SK-N-SH treated with all-trans-retinoic acid at 6 μM for 48 hours (cell line): ENCODE measurements at regions not wholly inside any gene's neighbourhood (a gene's known extent, or its start where the extent isn't known, plus 50 kb on each side); places are given as distances from the start of the nearest gene placed in this dataset.

Experiments
- BACH2 ChIP-seq: fragments of 250-450 bp; sonication (Bioruptor Pico); IDR thresholded peaks from 2 replicates; pipeline ENCODE4 v1.9.0; 2021; ENCODE audit warnings: mild to moderate bottlenecking, borderline replicate concordance
- PPARA ChIP-seq: fragments of 250-450 bp; sonication (Bioruptor Pico); IDR thresholded peaks from 2 replicates; pipeline ENCODE4 v1.5.0; 2020; ENCODE audit warnings: mild to moderate bottlenecking, borderline replicate concordance
- RARB ChIP-seq: fragments of 250-450 bp; sonication (Bioruptor Pico); IDR thresholded peaks from 2 replicates; pipeline ENCODE4 v1.8.0; 2021; ENCODE audit warnings: mild to moderate bottlenecking, moderate library complexity
- TCF4 ChIP-seq: fragments of 250-450 bp; sonication (Bioruptor Pico); IDR thresholded peaks from 2 replicates; pipeline ENCODE4 v1.8.0; 2021; ENCODE audit warnings: mild to moderate bottlenecking, moderate library complexity, borderline replicate concordance
- ZC3H10 ChIP-seq: fragments of 250-450 bp; sonication (Bioruptor Pico); IDR thresholded peaks from 2 replicates; pipeline ENCODE4 v1.5.1; 2021; ENCODE audit warnings: mild to moderate bottlenecking, moderate library complexity
- ZFP3 ChIP-seq: fragments of 250-450 bp; sonication (Bioruptor Pico); IDR thresholded peaks from 2 replicates; pipeline ENCODE4 v1.5.0; 2020; ENCODE audit warnings: mild to moderate bottlenecking, moderate library complexity
- ZFP30 ChIP-seq: fragments of 450-650 bp; formaldehyde crosslinking; IDR thresholded peaks from 2 replicates; pipeline ENCODE4 v1.5.0; 2022; ENCODE audit warnings: mild to moderate bottlenecking, moderate library complexity
- ZNF70 ChIP-seq: fragments of 450-650 bp; formaldehyde crosslinking; IDR thresholded peaks from 2 replicates; pipeline ENCODE4 v1.5.0; 2020; ENCODE audit warnings: mild to moderate bottlenecking, moderate library complexity
- ZNF8 ChIP-seq: fragments of 450-650 bp; formaldehyde crosslinking; IDR thresholded peaks from 2 replicates; pipeline ENCODE4 v1.5.0; 2020; ENCODE audit warnings: mild to moderate bottlenecking, moderate library complexity
- TF ChIP-seq, protein P1 (sequence below): fragments of 250-450 bp; sonication (Bioruptor Pico); IDR thresholded peaks from 2 replicates; pipeline ENCODE4 v1.8.0; 2020; ENCODE audit warnings: mild to moderate bottlenecking, moderate library complexity, borderline replicate concordance

DNA sequence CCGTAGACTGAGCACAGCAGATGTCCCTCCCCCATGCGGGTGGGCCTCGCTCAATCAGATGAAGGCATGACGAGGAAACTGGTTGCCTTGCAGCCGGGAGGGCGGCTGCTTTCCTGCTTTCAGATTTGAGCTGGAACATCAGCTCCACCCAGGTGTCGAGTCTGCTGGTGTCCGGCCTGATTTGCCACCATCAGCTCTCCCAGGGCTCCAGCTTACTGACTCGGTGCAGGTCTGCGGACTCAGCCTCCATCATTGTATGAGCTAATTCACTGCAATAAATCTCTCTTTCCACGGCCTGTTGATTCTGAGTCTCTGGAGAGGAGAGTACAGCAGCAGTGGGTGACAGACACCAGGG, 156.2 kb downstream of the KIF26A start:
- TF ChIP-seq ZFP30 (CRISPR knock-in tag), result no peak
- no peak for TF ChIP-seq ZC3H10 (CRISPR knock-in tag)
- TF ChIP-seq ZNF8 (CRISPR knock-in tag), result no peak
- no peak for TF ChIP-seq ZFP3 (CRISPR knock-in tag)
- TF ChIP-seq PPARA (CRISPR knock-in tag), result no peak
- TF ChIP-seq BACH2 (CRISPR knock-in tag), result no peak
- TF ChIP-seq ZNF70 (CRISPR knock-in tag), result no peak
- no peak for TF ChIP-seq RARB (CRISPR knock-in tag)
- TF ChIP-seq, protein P1, sequence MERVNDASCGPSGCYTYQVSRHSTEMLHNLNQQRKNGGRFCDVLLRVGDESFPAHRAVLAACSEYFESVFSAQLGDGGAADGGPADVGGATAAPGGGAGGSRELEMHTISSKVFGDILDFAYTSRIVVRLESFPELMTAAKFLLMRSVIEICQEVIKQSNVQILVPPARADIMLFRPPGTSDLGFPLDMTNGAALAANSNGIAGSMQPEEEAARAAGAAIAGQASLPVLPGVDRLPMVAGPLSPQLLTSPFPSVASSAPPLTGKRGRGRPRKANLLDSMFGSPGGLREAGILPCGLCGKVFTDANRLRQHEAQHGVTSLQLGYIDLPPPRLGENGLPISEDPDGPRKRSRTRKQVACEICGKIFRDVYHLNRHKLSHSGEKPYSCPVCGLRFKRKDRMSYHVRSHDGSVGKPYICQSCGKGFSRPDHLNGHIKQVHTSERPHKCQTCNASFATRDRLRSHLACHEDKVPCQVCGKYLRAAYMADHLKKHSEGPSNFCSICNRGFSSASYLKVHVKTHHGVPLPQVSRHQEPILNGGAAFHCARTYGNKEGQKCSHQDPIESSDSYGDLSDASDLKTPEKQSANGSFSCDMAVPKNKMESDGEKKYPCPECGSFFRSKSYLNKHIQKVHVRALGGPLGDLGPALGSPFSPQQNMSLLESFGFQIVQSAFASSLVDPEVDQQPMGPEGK (CRISPR knock-in tag), result no peak
- no peak for TF ChIP-seq TCF4
